ENCODE measurements at regions not wholly inside any gene's neighbourhood (a gene's known extent, or its start where the extent isn't known, plus 50 kb on each side); places are given as distances from the start of the nearest gene placed in this dataset.

- peak overlapping the region; percentile 75 for H3K4me2 ChIP-seq (ENCODE audit: insufficient read depth, low read length)
- H3K9me1 ChIP-seq (ENCODE audit: control insufficient read depth, insufficient read depth, low read length), result no peaks in the 10 kb centered on the region
- ChIA-PET POLR2A (no interaction called here), CTCF (ENCODE audit: low intra/inter-chr PET ratio) (no interaction called here)
- H3K79me2 ChIP-seq (ENCODE audit: control insufficient read depth, insufficient read depth, low read length), result no peaks in the 10 kb centered on the region
- H3K27ac ChIP-seq (ENCODE audit: extremely low read depth, low read depth, low read length), result peak overlapping the region; percentile 70
- H3K4me3 ChIP-seq, result peak overlapping the region; percentile 53
- WGBS (ENCODE audit: insufficient coverage, low coverage, missing lambda C conversion rate), result under 1% methylated on average over 19 of the region's 51 CpGs
- H3K9me3 ChIP-seq (replicated peaks; ENCODE audit: control insufficient read depth, insufficient read depth, low read depth, low read length), result no peaks in the 10 kb centered on the region
- H3K36me3 ChIP-seq (ENCODE audit: control insufficient read depth, insufficient read depth, low read length), result no peaks in the 10 kb centered on the region
- no peaks in the 10 kb centered on the region for H4K20me1 ChIP-seq (replicated peaks; ENCODE audit: control insufficient read depth, insufficient read depth, low read length)
- H3K4me1 ChIP-seq (replicated peaks in 1 of 2; ENCODE audit: control insufficient read depth in 2 of 2, insufficient read depth in 2 of 2, low read length in 2 of 2), result peaks cover 0 to 6% of the 10 kb centered on the region in 2 experiments; a peak in 2 of 5 replicates
- no peaks in the 10 kb centered on the region for H3K27me3 ChIP-seq (ENCODE audit: control insufficient read depth in 2 of 2, insufficient read depth in 2 of 2, low read length in 2 of 2)
- peak overlapping the region; percentile 84 for H2AFZ ChIP-seq (ENCODE audit: low read depth, low read length)
- intact Hi-C loops (cut with micrococcal nuclease) (no loop called here), in situ Hi-C loops (cut with MboI) (no loop called here)
- ATAC-seq, result peak; percentile 98
- peak overlapping the region; percentile 83 to 91 for H3K9ac ChIP-seq (ENCODE audit: insufficient read depth in 1 of 2, low read depth in 2 of 2, low read length in 2 of 2)
- peak; percentile 60 for FAIRE-seq
- DNase-seq (ENCODE audit: extremely low read depth in 1 of 4, low spot score in 3 of 4), result peak; percentile 84 to 87 (median 85)
- TSS peak; percentile 80 for BruUV-seq (replicated peaks)
- TF ChIP-seq, protein P1, sequence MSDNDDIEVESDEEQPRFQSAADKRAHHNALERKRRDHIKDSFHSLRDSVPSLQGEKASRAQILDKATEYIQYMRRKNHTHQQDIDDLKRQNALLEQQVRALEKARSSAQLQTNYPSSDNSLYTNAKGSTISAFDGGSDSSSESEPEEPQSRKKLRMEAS (CRISPR knock-in tag; IDR thresholded peaks at IDR 0.05), result 0 out of 2 replicates have a peak, but pooled peaks have one; percentile 48
- TF ChIP-seq ZFX (CRISPR knock-in tag; IDR thresholded peaks at IDR 0.05) (peak; percentile 78), EP400 (IDR thresholded peaks at IDR 0.05) (peak; percentile 42; the same call in 1 of the 2 replicates), TBP (optimal IDR thresholded peaks at IDR 0.05; ENCODE audit: low read depth, low read length) (peak; percentile 48), GABPA (tag; conservative IDR thresholded peaks at IDR 0.05; ENCODE audit: low read depth) (peak; percentile 85), RCOR1 (IDR thresholded peaks at IDR 0.05; ENCODE audit: borderline replicate concordance in 1 of 2, low read depth in 2 of 2, low read length in 2 of 2) (0 out of 4 replicates have a peak, but pooled peaks of 1 of the 2 experiments have one; percentile 14), ARID4B (CRISPR knock-in tag; IDR thresholded peaks at IDR 0.05) (0 out of 2 replicates have a peak, but pooled peaks have one; percentile 57), RBFOX2 (IDR thresholded peaks at IDR 0.05; ENCODE audit: low read depth, low read length) (peak; percentile 71), MAZ (CRISPR knock-in tag; conservative IDR thresholded peaks at IDR 0.05 in 1 of 2, IDR thresholded peaks at IDR 0.05 in 1 of 2) (peak; percentile 36 to 49; a peak in 1 of 4 replicates), SPI1 (IDR thresholded peaks at IDR 0.05; ENCODE audit: borderline replicate concordance, low read depth, low read length) (peak; percentile 82), ZBTB2 (IDR thresholded peaks at IDR 0.05) (peak; percentile 78; the same call in 1 of the 2 replicates), MEIS2 (IDR thresholded peaks at IDR 0.05; ENCODE audit: partially characterized antibody) (peak; percentile 58), NR2C1 (IDR thresholded peaks at IDR 0.05) (peak; percentile 89), NR2C1 (tag; IDR thresholded peaks at IDR 0.05) (peak; percentile 90), YY1 (IDR thresholded peaks at IDR 0.05; ENCODE audit: borderline replicate concordance in 1 of 3, control insufficient read depth in 1 of 3, extremely low read depth in 1 of 3, insufficient read depth in 3 of 3, insufficient read length in 1 of 3, insufficient replicate concordance in 2 of 3, low read depth in 1 of 3, low read length in 2 of 3) (peak; percentile 72 to 94 (median 87))
Observed at GRCh38 chrX:46446727-46447378, 98.4 kb downstream of the ZNF674 start.
